Bronchial epithelial cell (primary cell): ENCODE measurements at regions not wholly inside any gene's neighbourhood (a gene's known extent, or its start where the extent isn't known, plus 50 kb on each side); places are given as distances from the start of the nearest gene placed in this dataset.

Experiments
- DNase-seq: peaks from one replicate; pipeline ENCODE4 v3.0.0-alpha.2; 2010; ENCODE audit warnings: low read depth
- FAIRE-seq: peaks from 2 replicates; lab custom pipeline; 2011; peaks lifted over from hg19 to GRCh38; lab: Jason Lieb, UNC
- H3K27me3 ChIP-seq: 2 replicates; pipeline ENCODE4 v1.5.1; 2011; ENCODE audit warnings: low read length; ENCODE audit not compliant: control insufficient read depth, insufficient read depth
- H3K36me3 ChIP-seq: 2 replicates; pipeline ENCODE4 v1.5.1; 2011; ENCODE audit warnings: low read length; ENCODE audit not compliant: control insufficient read depth, insufficient read depth
- H3K4me3 ChIP-seq: 2 replicates; pipeline ENCODE4 v1.5.1; 2011; ENCODE audit warnings: mild to moderate bottlenecking, low read depth, low read length, control low read depth
- CTCF ChIP-seq: IDR thresholded peaks from 2 replicates; pipeline ENCODE4 v1.5.1; 2011; ENCODE audit warnings: mild to moderate bottlenecking, moderate library complexity, low read length, control low read depth, inconsistent platforms; ENCODE audit not compliant: insufficient read depth, severe bottlenecking

GRCh38 chr16:56057151-56057550, 134.1 kb upstream of the GNAO1 start:
- H3K4me3 ChIP-seq: no peak overlapping the region
- DNase-seq (no peak), FAIRE-seq (no peak)
- H3K27me3 ChIP-seq: no peaks in the 10 kb centered on the region
- TF ChIP-seq CTCF: no peak
- H3K36me3 ChIP-seq: no peaks in the 10 kb centered on the region

GRCh38 chr16:56050916-56051315, 140.4 kb upstream of the GNAO1 start:
- H3K36me3 ChIP-seq: no peaks in the 10 kb centered on the region
- no peak overlapping the region for H3K4me3 ChIP-seq
- DNase-seq (no peak), FAIRE-seq (no peak)
- H3K27me3 ChIP-seq: no peaks in the 10 kb centered on the region
- no peak for TF ChIP-seq CTCF

DNA sequence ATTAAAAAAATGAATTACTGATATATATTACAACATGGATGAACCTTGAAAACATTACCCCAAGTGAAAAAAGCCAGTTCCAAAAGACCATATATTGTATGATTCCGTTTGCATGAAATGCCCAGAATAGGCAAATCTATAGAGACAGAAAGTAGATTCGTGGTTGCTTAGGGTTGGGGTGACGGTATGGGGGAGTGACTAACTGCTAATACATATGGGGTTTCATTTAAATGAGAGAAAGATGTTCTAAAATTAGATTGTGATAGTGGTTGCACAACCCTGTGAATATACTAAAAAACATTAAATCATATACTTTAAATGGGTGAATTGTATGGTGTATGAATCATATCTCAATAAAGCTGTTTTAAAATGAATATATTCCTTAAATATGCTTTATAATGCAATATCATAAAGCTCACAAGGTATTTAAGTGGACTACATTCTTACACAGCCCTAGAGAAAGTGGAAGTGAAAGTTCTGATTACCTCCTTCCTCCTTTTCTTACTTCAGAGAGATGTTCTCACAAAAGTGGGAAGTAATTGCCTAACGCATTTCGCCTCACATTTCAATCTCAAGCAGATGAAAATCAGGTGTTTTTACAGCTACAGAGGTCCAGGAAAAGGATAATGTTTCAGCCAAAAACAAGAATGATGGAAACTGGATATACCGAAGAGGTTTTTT, 142.7 kb upstream of the GNAO1 start:
- H3K36me3 ChIP-seq: no peaks in the 10 kb centered on the region
- no peak for TF ChIP-seq CTCF
- FAIRE-seq: no peak

GRCh38 chr16:56047307-56048234, 143.7 kb upstream of the GNAO1 start:
- H3K4me3 ChIP-seq: no peak overlapping the region
- DNase-seq: no peak
- TF ChIP-seq CTCF: no peak
- H3K27me3 ChIP-seq: no peaks in the 10 kb centered on the region
- no peaks in the 10 kb centered on the region for H3K36me3 ChIP-seq
- FAIRE-seq: no peak

More for the DNA sequence above, 142.7 kb upstream of the GNAO1 start:
- Histone ChIP-seq H3K27me3 (no peaks in the 10 kb centered on the region), H3K4me3 (no peak overlapping the region)
- DNase-seq: no peak

- Histone ChIP-seq H3K36me3 (no peaks in the 10 kb centered on the region), H3K27me3 (no peaks in the 10 kb centered on the region), H3K4me3 (no peak overlapping the region)
- DNase-seq (no peak), FAIRE-seq (no peak)
- no peak for TF ChIP-seq CTCF
Observed at GRCh38 chr16:56042416-56042815, 148.9 kb upstream of the GNAO1 start.
